OCI-LY1 (cell line): ENCODE measurements at regions not wholly inside any gene's neighbourhood (a gene's known extent, or its start where the extent isn't known, plus 50 kb on each side); places are given as distances from the start of the nearest gene placed in this dataset.

Experiments used
- H2AFZ ChIP-seq: fragments of 200-600 bp; sonication (generic), shearing (Covaris generic); 2 replicates; pipeline ENCODE4 v1.6.0; 2014; ENCODE audit warnings: antibody characterized with exemption, mild to moderate bottlenecking, low read length
- H3F3A ChIP-seq: fragments of 200-600 bp; sonication (generic), shearing (Covaris generic); 2 replicates; pipeline ENCODE4 v1.6.0; 2014; ENCODE audit warnings: mild to moderate bottlenecking, antibody characterized with exemption, low read length, moderate library complexity; ENCODE audit not compliant: insufficient read depth
- H3K27ac ChIP-seq: fragments of 200-600 bp; sonication (generic); 2 replicates; pipeline ENCODE4 v1.5.1; 2014; ENCODE audit warnings: low read length, mixed run types, mild to moderate bottlenecking, low read depth; ENCODE audit not compliant: poor library complexity, severe bottlenecking
- H3K27me3 ChIP-seq: fragments of 200-600 bp; sonication (generic); 2 replicates; pipeline ENCODE4 v1.6.0; 2014; ENCODE audit warnings: antibody characterized with exemption, mild to moderate bottlenecking, low read length, moderate library complexity; ENCODE audit not compliant: insufficient read depth
- H3K36me3 ChIP-seq: fragments of 200-600 bp; sonication (generic); 2 replicates; pipeline ENCODE4 v1.6.1; 2014; ENCODE audit warnings: mild to moderate bottlenecking, antibody characterized with exemption, low read length, moderate library complexity, mixed read lengths; ENCODE audit not compliant: insufficient read depth
- H3K4me1 ChIP-seq: fragments of 200-600 bp; sonication (generic); 2 replicates; pipeline ENCODE4 v1.5.1; 2014; ENCODE audit warnings: mild to moderate bottlenecking, low read length, moderate library complexity; ENCODE audit not compliant: insufficient read depth, severe bottlenecking
- H3K4me2 ChIP-seq: fragments of 200-600 bp; sonication (generic), shearing (Covaris generic); 2 replicates; pipeline ENCODE4 v1.6.1; 2014; ENCODE audit warnings: low read length
- H3K4me3 ChIP-seq: fragments of 200-600 bp; sonication (generic); 2 replicates; pipeline ENCODE4 v1.5.1; 2014; ENCODE audit warnings: low read length, low read depth, mild to moderate bottlenecking, mixed read lengths; ENCODE audit not compliant: poor library complexity, severe bottlenecking
- H3K79me2 ChIP-seq: fragments of 200-600 bp; shearing (Covaris generic); 2 replicates; pipeline ENCODE4 v1.6.1; 2016; ENCODE audit warnings: mixed run types, low read length, mixed read lengths; ENCODE audit not compliant: insufficient read depth
- H3K9ac ChIP-seq: fragments of 200-600 bp; sonication (generic), shearing (Covaris generic); 2 replicates; pipeline ENCODE4 v1.6.1; 2014; ENCODE audit warnings: mild to moderate bottlenecking, low read length, mixed read lengths
- H3K9me2 ChIP-seq: fragments of 200-600 bp; sonication (generic), shearing (Covaris generic); 2 replicates; pipeline ENCODE4 v1.6.1; 2014; ENCODE audit warnings: low read depth, mild to moderate bottlenecking, low read length, mixed read lengths
- H3K9me3 ChIP-seq: fragments of 200-600 bp; shearing (Covaris generic); 2 replicates; pipeline ENCODE4 v1.6.1; 2014; ENCODE audit warnings: low read length, mixed read lengths
- H4K20me1 ChIP-seq: fragments of 200-600 bp; sonication (generic), shearing (Covaris generic); 2 replicates; pipeline ENCODE4 v1.6.0; 2016; ENCODE audit warnings: mild to moderate bottlenecking, low read length; ENCODE audit not compliant: insufficient read depth
- CTCF ChIP-seq: fragments of 200-600 bp; sonication (generic), shearing (Covaris generic); IDR thresholded peaks from 2 replicates; pipeline ENCODE4 v1.5.1; 2017; ENCODE audit warnings: mild to moderate bottlenecking, antibody characterized with exemption, low read length, moderate library complexity, mixed read lengths
- EZH2 ChIP-seq: fragments of 200-600 bp; sonication (generic), shearing (Covaris generic); IDR thresholded peaks from 2 replicates; pipeline ENCODE4 v1.8.0; 2017; ENCODE audit warnings: borderline replicate concordance, mixed run types, mild to moderate bottlenecking, antibody characterized with exemption, low read length, moderate library complexity, mixed read lengths

GRCh38 chr18:35876243-35876642 is 96.2 kb upstream of the RMP24 start:
- Histone ChIP-seq H3K4me1 (no peaks in the 10 kb centered on the region), H3K9me3 (no peaks in the 10 kb centered on the region), H4K20me1 (no peaks in the 10 kb centered on the region), H3K27me3 (no peaks in the 10 kb centered on the region), H3K4me3 (no peak overlapping the region), H3K9me2 (no peaks in the 10 kb centered on the region), H3K27ac (no peak overlapping the region), H3K4me2 (no peak overlapping the region), H2AFZ (no peak overlapping the region), H3K79me2 (no peaks in the 10 kb centered on the region), H3K36me3 (no peaks in the 10 kb centered on the region), H3K9ac (no peak overlapping the region), H3F3A (no peaks in the 10 kb centered on the region)
- no peak for TF ChIP-seq CTCF
- no peak for TF ChIP-seq EZH2

GRCh38 chr18:35880788-35881455 is 91.6 kb upstream of the RMP24 start:
- Histone ChIP-seq H3K9me2 (no peaks in the 10 kb centered on the region), H3K27me3 (no peaks in the 10 kb centered on the region), H3K79me2 (no peaks in the 10 kb centered on the region), H3K9ac (no peak overlapping the region), H3K4me1 (no peaks in the 10 kb centered on the region), H3F3A (no peaks in the 10 kb centered on the region), H2AFZ (no peak overlapping the region), H3K36me3 (no peaks in the 10 kb centered on the region), H3K27ac (no peak overlapping the region), H3K4me3 (no peak overlapping the region), H4K20me1 (no peaks in the 10 kb centered on the region), H3K9me3 (no peaks in the 10 kb centered on the region), H3K4me2 (no peak overlapping the region)
- TF ChIP-seq CTCF (no peak), EZH2 (no peak)

GRCh38 chr18:35888329-35888728 is 84.2 kb upstream of the RMP24 start:
- Histone ChIP-seq H3K79me2 (no peaks in the 10 kb centered on the region), H2AFZ (no peak overlapping the region), H3K36me3 (no peaks in the 10 kb centered on the region), H3K9me3 (no peaks in the 10 kb centered on the region), H3F3A (no peaks in the 10 kb centered on the region), H3K27me3 (no peaks in the 10 kb centered on the region), H3K4me3 (no peak overlapping the region), H4K20me1 (no peaks in the 10 kb centered on the region), H3K4me2 (no peak overlapping the region), H3K9me2 (no peaks in the 10 kb centered on the region), H3K27ac (no peak overlapping the region), H3K4me1 (no peaks in the 10 kb centered on the region), H3K9ac (no peak overlapping the region)
- no peak for TF ChIP-seq EZH2
- TF ChIP-seq CTCF, result no peak
